ENCODE measurements at regions not wholly inside any gene's neighbourhood (a gene's known extent, or its start where the extent isn't known, plus 50 kb on each side); places are given as distances from the start of the nearest gene placed in this dataset.

GRCh38 chr6:120857422-120857821 lies 476.9 kb downstream of the TBC1D32 start:
- no peaks in the 10 kb centered on the region for H3K36me3 ChIP-seq (replicated peaks in 1 of 2; ENCODE audit: control insufficient read depth in 1 of 2, insufficient read depth in 2 of 2, low read length in 2 of 2)

GRCh38 chr6:120854583-120854982 lies 479.7 kb downstream of the TBC1D32 start:
- no peak overlapping the region for H3K4me3 ChIP-seq (replicated peaks in 1 of 3; ENCODE audit: low read depth in 2 of 3, low read length in 3 of 3)
- intact Hi-C loops (cut with micrococcal nuclease): no loop called here
- H3K27me3 Mint-ChIP-seq (ENCODE audit: low read depth in 3 of 3): no peaks in the 10 kb centered on the region
- H3K4me1 Mint-ChIP-seq: no peaks in the 10 kb centered on the region
- H3K27me3 ChIP-seq (ENCODE audit: control insufficient read depth in 2 of 2, insufficient read depth in 2 of 2, low read length in 2 of 2): no peaks in the 10 kb centered on the region
- no peak overlapping the region for H3K27ac Mint-ChIP-seq
- H3K9ac ChIP-seq (ENCODE audit: insufficient read depth, low read length, poor library complexity, severe bottlenecking): no peak overlapping the region
- peaks cover 0 to 11% (median 6%) of the 10 kb centered on the region in 7 donors for H3K9me3 Mint-ChIP-seq
- no peaks in the 10 kb centered on the region for H3K36me3 ChIP-seq (replicated peaks in 1 of 2; ENCODE audit: control insufficient read depth in 1 of 2, insufficient read depth in 2 of 2, low read length in 2 of 2)
- no peaks in the 10 kb centered on the region for H4K20me1 ChIP-seq (ENCODE audit: insufficient read depth, low read length)
- peaks cover 10 to 11% of the 10 kb centered on the region in 2 donors for H3K9me3 ChIP-seq (replicated peaks in 1 of 2; ENCODE audit: control insufficient read depth in 1 of 2, insufficient read depth in 1 of 2, low read length in 2 of 2)
- no peak for TF ChIP-seq CTCF (IDR thresholded peaks at IDR 0.05)
- H3K79me2 ChIP-seq (ENCODE audit: insufficient read depth, low read length): no peaks in the 10 kb centered on the region
- H3K4me2 ChIP-seq (replicated peaks; ENCODE audit: extremely low read depth, low read length, poor library complexity, severe bottlenecking): no peak overlapping the region
- no peaks in the 10 kb centered on the region for H3K4me1 ChIP-seq (ENCODE audit: control insufficient read depth in 1 of 2, insufficient read depth in 2 of 2, low read length in 2 of 2)
- H3K27ac ChIP-seq (ENCODE audit: low read depth in 1 of 2, low read length in 2 of 2): no peak overlapping the region
- H2AFZ ChIP-seq (ENCODE audit: insufficient read depth, low read depth, low read length, poor library complexity, severe bottlenecking): no peak overlapping the region
- H3K36me3 Mint-ChIP-seq: no peaks in the 10 kb centered on the region
- no peak overlapping the region for H3K4me3 Mint-ChIP-seq
- no peak for DNase-seq

More at GRCh38 chr6:120857422-120857821, 476.9 kb downstream of the TBC1D32 start:
- WGBS (ENCODE audit: insufficient coverage): 100% methylated on average over 3 of the region's 3 CpGs
- no peaks in the 10 kb centered on the region for H3K79me2 ChIP-seq (ENCODE audit: insufficient read depth, low read length)
- no peaks in the 10 kb centered on the region for H3K27me3 ChIP-seq (ENCODE audit: control insufficient read depth in 2 of 2, insufficient read depth in 2 of 2, low read length in 2 of 2)
- intact Hi-C loops (cut with micrococcal nuclease): no loop called here
- Mint-ChIP-seq H3K9me3 (peaks cover 0 to 8% (median 4%) of the 10 kb centered on the region in 7 donors), H3K4me3 (no peak overlapping the region), H3K36me3 (no peaks in the 10 kb centered on the region), H3K27ac (no peak overlapping the region), H3K27me3 (ENCODE audit: low read depth in 3 of 3) (no peaks in the 10 kb centered on the region), H3K4me1 (no peaks in the 10 kb centered on the region)
- no peak overlapping the region for H3K27ac ChIP-seq (ENCODE audit: low read depth in 1 of 2, low read length in 2 of 2)
- H2AFZ ChIP-seq (ENCODE audit: insufficient read depth, low read depth, low read length, poor library complexity, severe bottlenecking): no peak overlapping the region
- H3K9ac ChIP-seq (ENCODE audit: insufficient read depth, low read length, poor library complexity, severe bottlenecking): no peak overlapping the region
- H3K4me3 ChIP-seq (replicated peaks in 1 of 3; ENCODE audit: low read depth in 2 of 3, low read length in 3 of 3): no peak overlapping the region
- H4K20me1 ChIP-seq (ENCODE audit: insufficient read depth, low read length): no peaks in the 10 kb centered on the region
- no peak for TF ChIP-seq CTCF (IDR thresholded peaks at IDR 0.05)
- no peaks in the 10 kb centered on the region for H3K4me1 ChIP-seq (ENCODE audit: control insufficient read depth in 1 of 2, insufficient read depth in 2 of 2, low read length in 2 of 2)
- peak in 1 of 3 donors; percentile 2 for DNase-seq
- H3K9me3 ChIP-seq (replicated peaks in 1 of 2; ENCODE audit: control insufficient read depth in 1 of 2, insufficient read depth in 1 of 2, low read length in 2 of 2): peaks cover 10 to 11% of the 10 kb centered on the region in 2 donors
- no peak overlapping the region for H3K4me2 ChIP-seq (replicated peaks; ENCODE audit: extremely low read depth, low read length, poor library complexity, severe bottlenecking)
